GM21528 (cell line): ENCODE measurements at regions not wholly inside any gene's neighbourhood (a gene's known extent, or its start where the extent isn't known, plus 50 kb on each side); places are given as distances from the start of the nearest gene placed in this dataset.

ENCODE experiments used
- ATAC-seq: cut with Tn5 transposase; IDR thresholded peaks from one replicate; pipeline ENCODE4 v1.9.1; 2021; ENCODE audit warnings: mild to moderate bottlenecking, moderate library complexity; ENCODE audit not compliant: unreplicated experiment, low FRiP score

GRCh38 chr18:41391616-41392595 is 563.1 kb upstream of the PIK3C3 start:
- ATAC-seq = no peak

GRCh38 chr18:41390309-41390708 is 564.7 kb upstream of the PIK3C3 start:
- no peak for ATAC-seq

- no peak for ATAC-seq
These were observed 576.4 kb upstream of the PIK3C3 start for GRCh38 chr18:41378598-41378997.

GRCh38 chr18:41373612-41374011 is 581.4 kb upstream of the PIK3C3 start:
- no peak for ATAC-seq

GRCh38 chr18:41372046-41372665 is 582.9 kb upstream of the PIK3C3 start:
- ATAC-seq = no peak

- ATAC-seq = no peak
These were observed 583.6 kb upstream of the PIK3C3 start for GRCh38 chr18:41371156-41372045.

GRCh38 chr18:41370740-41371139 is 584.3 kb upstream of the PIK3C3 start:
- ATAC-seq = no peak

GRCh38 chr18:41357708-41358107 is 597.3 kb upstream of the PIK3C3 start:
- no peak for ATAC-seq

GRCh38 chr18:41353777-41354528 is 601.1 kb upstream of the PIK3C3 start:
- no peak for ATAC-seq

- no peak for ATAC-seq
These were observed 603.6 kb upstream of the PIK3C3 start for GRCh38 chr18:41351430-41351829.

GRCh38 chr18:41347057-41347456 is 608.0 kb upstream of the PIK3C3 start:
- ATAC-seq = no peak

GRCh38 chr18:41343808-41344207 is 611.2 kb upstream of the PIK3C3 start:
- no peak for ATAC-seq

- ATAC-seq = no peak
These were observed 616.7 kb upstream of the PIK3C3 start for GRCh38 chr18:41338341-41338740.

- ATAC-seq = no peak
These were observed 623.4 kb upstream of the PIK3C3 start for GRCh38 chr18:41331661-41332060.

GRCh38 chr18:41326311-41326710 is 628.7 kb upstream of the PIK3C3 start:
- no peak for ATAC-seq

GRCh38 chr18:41324934-41325333 is 630.1 kb upstream of the PIK3C3 start:
- no peak for ATAC-seq

- no peak for ATAC-seq
These were observed 630.8 kb upstream of the PIK3C3 start for GRCh38 chr18:41324020-41324791.

GRCh38 chr18:41323044-41323443 is 632.0 kb upstream of the PIK3C3 start:
- no peak for ATAC-seq

GRCh38 chr18:41320100-41320499 is 634.9 kb upstream of the PIK3C3 start:
- no peak for ATAC-seq
